MM.1S (cell line): ENCODE measurements at regions not wholly inside any gene's neighbourhood (a gene's known extent, or its start where the extent isn't known, plus 50 kb on each side); places are given as distances from the start of the nearest gene placed in this dataset.
A peak's percentile ranks its signal among the peaks of the same experiment; 100 is the strongest.

Experiments used
- DNase-seq: peaks from one replicate; pipeline ENCODE4 v3.0.0-alpha.2; 2015
- H2AFZ ChIP-seq: fragments of 300-600 bp; sonication (generic); 2 replicates; pipeline ENCODE4 v1.6.0; 2016; ENCODE audit warnings: antibody characterized with exemption, low read length
- H3F3A ChIP-seq: fragments of 300-600 bp; sonication (generic); 2 replicates; pipeline ENCODE4 v1.6.1; 2016; ENCODE audit warnings: mild to moderate bottlenecking, antibody characterized with exemption, low read length, moderate library complexity, mixed read lengths; ENCODE audit not compliant: insufficient read depth
- H3K27ac ChIP-seq: fragments of 300-600 bp; sonication (generic); 2 replicates; pipeline ENCODE4 v1.5.1; 2016; ENCODE audit warnings: mild to moderate bottlenecking, low read length
- H3K27me3 ChIP-seq: fragments of 300-600 bp; sonication (generic); replicated peaks from 2 replicates; pipeline ENCODE4 v1.6.0; 2016; ENCODE audit warnings: low read length; ENCODE audit not compliant: insufficient read depth
- H3K36me3 ChIP-seq: fragments of 300-600 bp; sonication (generic); replicated peaks from 2 replicates; pipeline ENCODE4 v1.6.1; 2016; ENCODE audit warnings: mild to moderate bottlenecking, low read length, mixed read lengths; ENCODE audit not compliant: insufficient read depth
- H3K4me1 ChIP-seq: fragments of 300-600 bp; sonication (generic); 2 replicates; pipeline ENCODE4 v1.6.1; 2016; ENCODE audit warnings: low read length, mixed read lengths
- H3K4me2 ChIP-seq: fragments of 300-600 bp; sonication (generic); 2 replicates; pipeline ENCODE4 v1.6.0; 2016; ENCODE audit warnings: low read depth, low read length
- H3K4me3 ChIP-seq: fragments of 300-600 bp; sonication (generic); 2 replicates; pipeline ENCODE4 v1.5.1; 2016; ENCODE audit warnings: low read length, mixed read lengths
- H3K79me2 ChIP-seq: fragments of 300-600 bp; sonication (generic); 2 replicates; pipeline ENCODE4 v1.6.1; 2016; ENCODE audit warnings: mixed run types, low read length, mixed read lengths
- H3K9ac ChIP-seq: fragments of 300-600 bp; sonication (generic); 2 replicates; pipeline ENCODE4 v1.6.1; 2016; ENCODE audit warnings: low read length, mixed read lengths
- H3K9me2 ChIP-seq: fragments of 300-600 bp; sonication (generic); replicated peaks from 2 replicates; pipeline ENCODE4 v1.6.1; 2016; ENCODE audit warnings: mild to moderate bottlenecking, low read length, mixed read lengths; ENCODE audit not compliant: insufficient read depth
- H3K9me3 ChIP-seq: fragments of 300-600 bp; sonication (generic); replicated peaks from 2 replicates; pipeline ENCODE4 v1.6.1; 2016; ENCODE audit warnings: mild to moderate bottlenecking, low read length, mixed read lengths; ENCODE audit not compliant: insufficient read depth
- H4K20me1 ChIP-seq: fragments of 300-600 bp; sonication (generic); 2 replicates; pipeline ENCODE4 v1.6.1; 2016; ENCODE audit warnings: mild to moderate bottlenecking, low read length, moderate library complexity, mixed read lengths; ENCODE audit not compliant: insufficient read depth
- EZH2 ChIP-seq: fragments of 300-600 bp; sonication (generic); optimal IDR thresholded peaks from 2 replicates; pipeline ENCODE3; 2017; ENCODE audit warnings: low read depth, mild to moderate bottlenecking, antibody characterized with exemption, low read length, mixed read lengths
- EZH2phosphoT487 ChIP-seq: fragments of 300-600 bp; sonication (generic); IDR thresholded peaks from 2 replicates; pipeline ENCODE4 v1.6.1; 2018; ENCODE audit warnings: antibody characterized with exemption, low read length
- TF ChIP-seq, protein P1 (sequence below): fragments of 300-600 bp; sonication (generic); IDR thresholded peaks from 2 replicates; pipeline ENCODE4 v1.5.1; 2016; ENCODE audit warnings: antibody characterized with exemption, low read length, mixed read lengths

DNA sequence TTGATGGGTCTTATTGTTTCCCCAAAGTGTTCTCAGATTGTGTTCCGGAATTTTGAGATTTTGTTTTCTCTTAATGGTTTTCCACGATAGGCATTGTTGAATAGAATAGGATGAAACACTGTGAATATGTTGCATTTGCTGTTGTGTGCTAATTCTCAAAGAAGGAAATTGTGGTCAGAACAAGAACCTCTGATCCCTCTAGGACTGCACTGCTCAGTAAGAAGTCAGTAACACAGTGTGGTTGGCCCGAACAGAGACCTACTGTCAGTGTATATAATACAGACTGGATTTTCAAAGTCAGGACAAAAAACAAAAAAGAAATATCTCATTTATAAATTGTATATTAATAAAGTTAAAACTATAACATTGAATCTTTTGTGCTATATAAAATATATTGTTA, 494.8 kb downstream of the MAT2B start:
- H3K9me2 ChIP-seq, result no peaks in the 10 kb centered on the region
- 0 out of 2 replicates have a peak, but pooled peaks cover 9% of the 10 kb centered on the region for H3K4me1 ChIP-seq
- no peaks in the 10 kb centered on the region for H3K79me2 ChIP-seq
- H3K36me3 ChIP-seq, result no peaks in the 10 kb centered on the region
- H3K4me3 ChIP-seq, result no peak overlapping the region
- H2AFZ ChIP-seq, result no peak overlapping the region
- DNase-seq, result no peak
- H3K27ac ChIP-seq, result no peak overlapping the region
- H3K9ac ChIP-seq, result no peak overlapping the region
- peaks cover 5% of the 10 kb centered on the region; the same call in 1 of the 2 replicates for H3F3A ChIP-seq
- no peak overlapping the region for H3K4me2 ChIP-seq
- no peak for TF ChIP-seq EZH2phosphoT487
- no peak for TF ChIP-seq EZH2
- TF ChIP-seq, protein P1, sequence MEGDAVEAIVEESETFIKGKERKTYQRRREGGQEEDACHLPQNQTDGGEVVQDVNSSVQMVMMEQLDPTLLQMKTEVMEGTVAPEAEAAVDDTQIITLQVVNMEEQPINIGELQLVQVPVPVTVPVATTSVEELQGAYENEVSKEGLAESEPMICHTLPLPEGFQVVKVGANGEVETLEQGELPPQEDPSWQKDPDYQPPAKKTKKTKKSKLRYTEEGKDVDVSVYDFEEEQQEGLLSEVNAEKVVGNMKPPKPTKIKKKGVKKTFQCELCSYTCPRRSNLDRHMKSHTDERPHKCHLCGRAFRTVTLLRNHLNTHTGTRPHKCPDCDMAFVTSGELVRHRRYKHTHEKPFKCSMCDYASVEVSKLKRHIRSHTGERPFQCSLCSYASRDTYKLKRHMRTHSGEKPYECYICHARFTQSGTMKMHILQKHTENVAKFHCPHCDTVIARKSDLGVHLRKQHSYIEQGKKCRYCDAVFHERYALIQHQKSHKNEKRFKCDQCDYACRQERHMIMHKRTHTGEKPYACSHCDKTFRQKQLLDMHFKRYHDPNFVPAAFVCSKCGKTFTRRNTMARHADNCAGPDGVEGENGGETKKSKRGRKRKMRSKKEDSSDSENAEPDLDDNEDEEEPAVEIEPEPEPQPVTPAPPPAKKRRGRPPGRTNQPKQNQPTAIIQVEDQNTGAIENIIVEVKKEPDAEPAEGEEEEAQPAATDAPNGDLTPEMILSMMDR, result no peak
- no peaks in the 10 kb centered on the region for H4K20me1 ChIP-seq
- no peaks in the 10 kb centered on the region for H3K27me3 ChIP-seq
- no peaks in the 10 kb centered on the region for H3K9me3 ChIP-seq

DNA sequence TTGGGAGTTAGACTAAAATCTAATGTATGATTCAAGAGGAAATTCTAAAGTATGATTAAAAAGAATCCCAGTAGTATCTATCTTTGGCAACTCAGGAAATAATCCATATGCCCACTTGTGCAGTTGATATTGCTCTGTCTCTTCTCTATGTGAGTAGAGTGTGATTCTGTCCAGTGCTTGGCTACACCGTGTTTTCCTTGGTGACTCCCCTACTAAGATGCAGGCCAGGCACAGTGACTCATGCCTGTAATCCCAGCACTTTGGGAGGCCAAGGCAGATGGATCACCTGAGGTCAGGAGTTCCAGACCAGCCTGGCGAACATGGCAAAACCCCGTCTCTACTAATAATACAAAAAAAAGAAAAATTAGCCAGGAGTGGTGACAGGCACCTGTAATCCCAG, 495.4 kb downstream of the MAT2B start:
- H3K36me3 ChIP-seq, result no peaks in the 10 kb centered on the region
- no peak for TF ChIP-seq EZH2
- no peak for TF ChIP-seq EZH2phosphoT487
- TF ChIP-seq, protein P1, result no peak
- no peaks in the 10 kb centered on the region for H3K9me3 ChIP-seq
- H3K27me3 ChIP-seq, result no peaks in the 10 kb centered on the region
- 0 out of 2 replicates have a peak, but pooled peaks cover 9% of the 10 kb centered on the region for H3K4me1 ChIP-seq
- no peak overlapping the region for H3K4me2 ChIP-seq
- H3K27ac ChIP-seq, result no peak overlapping the region
- no peak overlapping the region for H2AFZ ChIP-seq
- H3K4me3 ChIP-seq, result no peak overlapping the region
- H4K20me1 ChIP-seq, result no peaks in the 10 kb centered on the region
- no peak for DNase-seq
- H3F3A ChIP-seq, result peaks cover 5% of the 10 kb centered on the region; the same call in 1 of the 2 replicates
- H3K9me2 ChIP-seq, result no peaks in the 10 kb centered on the region
- H3K79me2 ChIP-seq, result no peaks in the 10 kb centered on the region
- no peak overlapping the region for H3K9ac ChIP-seq

DNA sequence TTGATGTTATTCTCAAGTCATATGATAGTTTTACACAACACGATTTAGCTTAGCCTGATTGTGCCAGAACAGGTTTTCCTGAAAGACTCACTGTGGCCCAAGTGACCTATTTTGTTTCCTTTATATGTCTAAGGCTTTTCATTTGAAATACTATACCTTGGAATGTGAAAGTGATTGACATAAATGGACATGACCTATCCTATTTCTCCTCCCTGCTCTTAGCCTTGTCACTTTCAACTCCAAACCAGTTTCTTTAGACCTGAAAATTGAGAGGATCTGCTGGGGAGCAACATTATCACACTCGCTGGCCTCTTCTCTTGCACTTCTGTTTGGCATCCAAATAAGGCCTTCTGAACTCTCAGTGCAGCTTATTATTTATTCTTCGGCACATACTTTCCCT, 496.8 kb downstream of the MAT2B start:
- no peaks in the 10 kb centered on the region for H3K36me3 ChIP-seq
- no peak overlapping the region for H3K9ac ChIP-seq
- H4K20me1 ChIP-seq, result no peaks in the 10 kb centered on the region
- no peaks in the 10 kb centered on the region for H3K9me3 ChIP-seq
- TF ChIP-seq EZH2phosphoT487 (no peak), EZH2 (no peak)
- TF ChIP-seq, protein P1, result no peak
- no peak overlapping the region; the same call in 1 of the 2 replicates for H3K27ac ChIP-seq
- peaks cover 5% of the 10 kb centered on the region; the same call in 1 of the 2 replicates for H3F3A ChIP-seq
- 0 out of 2 replicates have a peak, but pooled peaks cover 9% of the 10 kb centered on the region for H3K4me1 ChIP-seq
- H3K4me3 ChIP-seq, result no peak overlapping the region
- DNase-seq, result peak; percentile 23
- 0 out of 2 replicates have a peak overlapping the region, but pooled peaks have one; percentile 6 for H3K4me2 ChIP-seq
- H3K9me2 ChIP-seq, result no peaks in the 10 kb centered on the region
- no peak overlapping the region for H2AFZ ChIP-seq
- no peaks in the 10 kb centered on the region for H3K79me2 ChIP-seq
- H3K27me3 ChIP-seq, result no peaks in the 10 kb centered on the region
